ENCODE measurements at regions not wholly inside any gene's neighbourhood (a gene's known extent, or its start where the extent isn't known, plus 50 kb on each side); places are given as distances from the start of the nearest gene placed in this dataset.

DNA sequence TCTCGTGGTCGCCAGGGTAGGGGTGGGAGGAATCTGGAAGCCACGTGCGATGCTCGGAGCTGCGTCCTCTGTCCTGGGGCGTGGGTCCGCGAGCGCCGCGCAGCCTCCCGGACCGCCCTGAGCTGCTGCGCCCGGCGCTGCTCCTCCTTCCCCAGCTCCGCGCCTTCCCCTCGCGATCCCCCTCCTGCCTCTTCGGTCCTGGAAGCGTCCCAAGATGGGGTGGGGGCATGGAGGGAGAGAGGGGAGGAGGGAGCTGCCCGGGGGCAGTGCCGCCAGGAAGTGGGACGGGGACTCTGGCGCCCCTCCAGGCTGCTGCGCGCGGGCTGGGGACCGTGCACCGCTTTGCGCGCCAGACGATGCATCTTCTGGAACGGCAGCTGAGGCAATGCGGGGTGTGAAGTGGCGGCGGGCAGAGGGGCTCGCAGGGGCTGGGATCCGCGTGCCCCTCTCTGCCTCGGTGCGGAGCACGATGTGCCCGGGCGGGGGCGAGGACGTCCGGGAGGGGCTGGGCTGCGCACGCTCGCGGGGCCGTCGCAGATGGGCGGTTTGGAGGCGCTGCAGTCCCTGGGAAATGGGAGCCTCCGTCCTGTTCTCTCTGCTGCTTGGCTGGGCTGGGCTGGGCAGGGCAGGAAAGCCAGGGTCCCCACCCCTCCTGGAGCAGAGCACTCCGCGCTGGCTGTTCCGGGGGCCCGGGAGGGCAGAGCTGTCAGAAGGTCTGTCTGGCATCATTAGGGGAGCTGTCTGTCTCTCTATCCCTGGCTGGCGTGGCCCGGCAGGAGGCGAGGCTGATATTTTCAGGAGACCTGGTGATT, 388.0 kb downstream of the SEC14L1 start (continued):
- no peak for TF ChIP-seq PHB2 (IDR thresholded peaks at IDR 0.05; ENCODE audit: partially characterized antibody)
- TF ChIP-seq RFX5 (IDR thresholded peaks at IDR 0.05; ENCODE audit: low read depth, low read length), result no peak
- TF ChIP-seq, protein P1, sequence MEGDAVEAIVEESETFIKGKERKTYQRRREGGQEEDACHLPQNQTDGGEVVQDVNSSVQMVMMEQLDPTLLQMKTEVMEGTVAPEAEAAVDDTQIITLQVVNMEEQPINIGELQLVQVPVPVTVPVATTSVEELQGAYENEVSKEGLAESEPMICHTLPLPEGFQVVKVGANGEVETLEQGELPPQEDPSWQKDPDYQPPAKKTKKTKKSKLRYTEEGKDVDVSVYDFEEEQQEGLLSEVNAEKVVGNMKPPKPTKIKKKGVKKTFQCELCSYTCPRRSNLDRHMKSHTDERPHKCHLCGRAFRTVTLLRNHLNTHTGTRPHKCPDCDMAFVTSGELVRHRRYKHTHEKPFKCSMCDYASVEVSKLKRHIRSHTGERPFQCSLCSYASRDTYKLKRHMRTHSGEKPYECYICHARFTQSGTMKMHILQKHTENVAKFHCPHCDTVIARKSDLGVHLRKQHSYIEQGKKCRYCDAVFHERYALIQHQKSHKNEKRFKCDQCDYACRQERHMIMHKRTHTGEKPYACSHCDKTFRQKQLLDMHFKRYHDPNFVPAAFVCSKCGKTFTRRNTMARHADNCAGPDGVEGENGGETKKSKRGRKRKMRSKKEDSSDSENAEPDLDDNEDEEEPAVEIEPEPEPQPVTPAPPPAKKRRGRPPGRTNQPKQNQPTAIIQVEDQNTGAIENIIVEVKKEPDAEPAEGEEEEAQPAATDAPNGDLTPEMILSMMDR (CRISPR knock-in tag; IDR thresholded peaks at IDR 0.05), result peak; percentile 69
- TF ChIP-seq ZNF280D (CRISPR knock-in tag; IDR thresholded peaks at IDR 0.05), result 0 out of 2 replicates have a peak, but pooled peaks have one; percentile 21
- TF ChIP-seq RBM39 (IDR thresholded peaks at IDR 0.05; ENCODE audit: low read depth, low read length, poor library complexity, severe bottlenecking), result no peak
- TF ChIP-seq EEA1 (CRISPR knock-in tag; IDR thresholded peaks at IDR 0.05; ENCODE audit: borderline replicate concordance), result peak; percentile 59; the same call in 1 of the 2 replicates
- peak; percentile 77 for TF ChIP-seq POGK (CRISPR knock-in tag; conservative IDR thresholded peaks at IDR 0.05)
- no peak for TF ChIP-seq ZNF816 (CRISPR knock-in tag; IDR thresholded peaks at IDR 0.05; ENCODE audit: borderline replicate concordance)
- TF ChIP-seq RFXANK (CRISPR knock-in tag; IDR thresholded peaks at IDR 0.05), result no peak
- TF ChIP-seq EZH2 (conservative IDR thresholded peaks at IDR 0.05; ENCODE audit: low read depth, low read length), result no peak
- no peak for TF ChIP-seq ZNF414 (CRISPR knock-in tag; IDR thresholded peaks at IDR 0.05)
- TF ChIP-seq CBX1 (IDR thresholded peaks at IDR 0.05; ENCODE audit: low read depth), result no peak
- TF ChIP-seq HNRNPL (IDR thresholded peaks at IDR 0.05; ENCODE audit: low read depth, low read length), result 0 out of 2 replicates have a peak, but pooled peaks have one; percentile 51
- no peak for TF ChIP-seq ZNF616 (CRISPR knock-in tag; IDR thresholded peaks at IDR 0.05; ENCODE audit: low read depth)
- TF ChIP-seq MYC (CRISPR knock-in tag; IDR thresholded peaks at IDR 0.05; ENCODE audit: borderline replicate concordance), result 0 out of 2 replicates have a peak, but pooled peaks have one; percentile 25
- TF ChIP-seq SALL2 (CRISPR knock-in tag; IDR thresholded peaks at IDR 0.05), result peak; percentile 50; the same call in 1 of the 2 replicates
- TF ChIP-seq ZNF792 (CRISPR knock-in tag; IDR thresholded peaks at IDR 0.05), result no peak
- no peak for TF ChIP-seq IKZF1 (IDR thresholded peaks at IDR 0.05)
- TF ChIP-seq UBTF (CRISPR knock-in tag; IDR thresholded peaks at IDR 0.05), result peak; percentile 44; the same call in 1 of the 2 replicates
- TF ChIP-seq ZNF282 (IDR thresholded peaks at IDR 0.05; ENCODE audit: partially characterized antibody), result no peak
- TF ChIP-seq TEAD3 (CRISPR knock-in tag; optimal IDR thresholded peaks at IDR 0.05; ENCODE audit: borderline replicate concordance), result peak; percentile 12

Data from HepG2 (cell line).